Fibroblast of the conjunctiva (primary cell): ENCODE measurements at regions not wholly inside any gene's neighbourhood (a gene's known extent, or its start where the extent isn't known, plus 50 kb on each side); places are given as distances from the start of the nearest gene placed in this dataset.
"Not testable (repeated sequence)": the region's sequence is repeated elsewhere in the genome, so short reads cannot be mapped to it uniquely, and the experiment has no call there.

Experiments used
- DNase-seq: peaks from one replicate; pipeline ENCODE4 v3.0.0-alpha.2; 2010; ENCODE audit warnings: low read depth

DNA sequence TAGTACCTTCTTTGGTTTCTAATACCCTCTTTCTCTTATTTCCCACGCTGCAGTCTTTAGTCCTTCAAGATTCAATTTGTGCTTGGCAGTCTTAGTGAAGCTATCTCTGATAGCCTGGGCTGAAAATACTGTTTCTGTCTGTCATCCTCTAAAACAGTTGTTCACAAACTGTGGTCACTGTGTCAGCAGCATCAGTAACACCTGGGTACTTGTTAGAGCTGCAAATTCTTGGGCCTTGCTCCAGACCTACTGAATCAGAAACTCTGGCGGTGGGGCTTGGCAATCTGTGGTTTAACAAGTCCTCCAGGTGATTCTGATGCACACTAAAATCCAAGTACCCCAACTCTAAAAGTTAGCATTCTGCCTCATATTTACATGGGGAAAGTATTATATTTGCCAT lies 217.5 kb upstream of the SEL1L start:
- no peak for DNase-seq

DNA sequence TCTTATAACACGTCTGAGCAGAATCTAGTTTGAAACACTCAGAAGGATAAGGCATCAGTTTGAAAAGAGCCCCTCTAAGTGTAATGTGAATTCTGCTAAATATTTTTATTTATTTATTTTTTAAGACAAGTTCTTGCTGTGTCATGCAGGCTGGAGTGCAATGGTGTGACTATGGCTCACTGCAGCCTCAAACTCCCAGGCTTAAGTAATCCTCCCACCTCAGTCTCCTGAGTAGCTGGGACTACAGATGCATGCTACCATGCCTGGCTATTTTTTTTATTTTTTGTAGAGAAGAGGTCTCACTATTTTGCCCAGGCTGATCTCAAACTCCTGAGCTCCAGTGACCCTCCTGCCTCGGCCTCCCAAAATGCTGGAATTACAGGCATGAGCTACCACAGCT lies 225.9 kb upstream of the SEL1L start:
- DNase-seq: no peak

DNA sequence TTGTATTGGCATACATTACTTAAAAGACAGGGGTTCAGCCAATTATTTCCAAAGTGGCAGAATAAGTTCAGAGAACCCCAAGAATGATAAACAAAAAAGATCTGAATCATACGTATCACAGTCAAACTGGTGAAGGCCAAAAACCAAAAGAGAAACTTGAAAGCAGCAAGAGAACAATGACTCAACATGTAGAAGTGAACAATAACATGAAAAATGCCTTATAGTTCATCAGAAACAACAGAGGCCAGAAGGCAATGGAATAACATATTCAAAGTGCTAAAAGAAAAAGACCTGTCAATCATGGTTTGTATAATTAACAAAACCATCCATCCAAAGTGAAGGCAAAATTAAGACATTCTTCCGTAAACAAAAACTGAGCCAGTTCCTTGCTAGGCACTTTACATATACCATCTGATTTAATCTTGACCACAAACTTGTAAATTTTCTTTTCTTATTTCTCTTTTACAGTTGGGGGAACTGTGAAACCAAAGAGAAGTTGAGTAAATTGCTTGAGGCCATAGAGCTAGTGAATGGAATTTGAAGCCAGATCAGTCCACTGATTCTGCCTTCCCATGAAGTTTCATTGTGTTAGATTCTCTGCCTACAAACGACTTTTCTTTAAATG lies 232.1 kb upstream of the SEL1L start:
- no peak for DNase-seq

DNA sequence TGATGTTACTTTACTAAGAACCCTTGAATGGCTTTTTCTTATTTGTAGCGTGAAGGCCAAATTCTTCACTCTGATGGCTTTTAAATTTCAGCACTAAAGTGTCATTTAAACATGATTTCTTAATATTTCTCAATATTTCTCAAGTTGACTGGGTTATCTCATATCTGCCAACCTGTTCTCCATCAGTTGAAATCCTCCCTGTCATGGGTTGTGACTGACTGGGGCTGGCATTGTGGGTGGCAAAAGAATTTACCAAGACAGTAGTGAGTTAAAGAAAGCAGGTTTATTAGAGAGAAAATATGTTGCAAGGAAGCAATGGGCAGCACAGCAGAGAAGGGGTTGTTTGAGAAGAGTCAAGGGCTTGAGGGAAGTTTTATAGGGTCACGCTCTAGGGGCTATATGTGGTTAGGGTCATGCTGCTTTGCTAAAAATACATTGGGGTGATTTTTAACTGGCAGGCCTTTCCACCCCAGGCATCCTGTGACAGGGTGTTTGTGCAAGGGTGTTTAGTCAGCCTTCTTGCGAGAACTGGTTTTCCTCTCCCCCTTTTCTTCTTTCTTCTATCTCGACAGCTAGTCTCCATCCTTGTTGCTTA lies 232.8 kb upstream of the SEL1L start:
- DNase-seq: no peak

DNA sequence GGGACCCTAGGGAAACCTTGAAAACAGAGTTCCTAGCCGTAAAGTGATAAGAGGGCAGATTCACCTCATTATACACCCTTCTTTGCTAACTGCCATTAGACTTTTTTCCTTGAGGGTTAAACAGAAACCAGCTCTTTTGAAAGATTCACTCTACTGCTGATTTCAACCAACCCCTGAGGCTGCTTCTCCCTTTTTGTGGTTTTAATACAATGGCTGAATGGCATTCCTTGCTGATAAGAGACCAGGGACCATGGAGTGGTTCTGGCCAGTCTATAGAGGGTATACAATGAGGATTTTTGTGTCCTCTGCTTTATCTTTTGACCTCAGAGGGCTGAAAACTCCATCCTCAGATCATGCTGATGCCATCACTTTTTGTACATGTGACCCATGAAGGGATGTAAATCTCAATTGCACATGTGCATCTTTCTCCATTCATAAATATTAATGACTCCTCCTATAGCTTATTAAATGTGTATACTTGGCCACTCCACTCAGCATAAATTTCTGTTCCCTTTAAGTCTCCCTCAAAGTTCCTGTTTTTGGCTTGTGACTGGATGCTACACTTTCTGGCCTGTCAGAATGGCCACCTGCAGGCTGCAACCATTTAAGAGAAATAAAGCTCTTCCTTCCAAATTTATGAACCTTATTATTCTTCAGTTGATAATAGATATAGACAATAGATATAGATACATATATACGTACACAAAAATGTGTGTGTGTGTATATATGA lies 233.8 kb upstream of the SEL1L start:
- DNase-seq: no peak

DNA sequence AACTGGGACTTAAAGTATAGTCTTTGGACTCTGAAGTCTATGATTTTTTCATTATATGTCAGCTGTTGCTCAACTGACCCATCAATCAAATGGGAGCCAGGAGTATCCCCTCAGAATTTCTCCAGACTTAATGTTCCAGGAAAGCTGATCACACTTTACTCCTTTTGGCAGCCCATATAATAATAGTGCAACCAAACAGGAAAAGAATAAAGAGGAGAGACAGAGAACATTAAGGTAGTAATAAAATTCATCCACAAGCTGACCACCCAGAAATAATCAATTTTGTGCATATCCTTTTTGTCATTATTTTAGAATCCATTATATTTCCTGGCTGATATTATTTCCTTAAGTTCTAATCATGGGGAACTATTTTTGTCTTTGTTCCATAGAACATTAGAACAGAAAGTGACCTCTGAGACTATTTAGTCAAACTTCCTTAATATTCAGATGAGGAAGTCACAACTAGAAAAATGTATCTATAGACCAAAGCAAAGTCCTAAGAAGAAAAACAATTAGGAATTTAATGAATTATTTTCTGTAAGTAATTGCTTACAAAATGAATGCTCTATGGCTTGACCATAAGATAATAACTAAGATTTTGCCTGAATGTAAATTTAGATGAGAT lies 238.1 kb upstream of the SEL1L start:
- DNase-seq: no peak

DNA sequence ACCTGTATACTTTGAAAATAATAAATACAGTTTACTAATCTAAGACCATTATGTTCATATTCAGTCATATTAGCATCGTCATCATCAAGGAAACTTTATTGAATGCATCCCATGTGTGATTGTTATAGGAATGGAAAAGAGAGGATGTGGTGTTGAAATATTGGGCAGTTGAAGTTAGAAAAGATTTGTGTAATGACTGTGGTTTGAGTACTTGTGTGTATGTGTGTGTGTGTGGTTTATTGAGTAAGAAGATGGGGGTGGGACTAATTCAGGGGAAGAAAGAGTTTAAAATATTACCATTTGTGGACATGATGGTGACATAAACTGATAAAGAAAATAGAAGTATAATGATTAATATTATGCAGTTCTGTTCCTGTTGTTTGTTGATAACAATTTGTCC lies 238.7 kb upstream of the SEL1L start:
- DNase-seq: no peak

DNA sequence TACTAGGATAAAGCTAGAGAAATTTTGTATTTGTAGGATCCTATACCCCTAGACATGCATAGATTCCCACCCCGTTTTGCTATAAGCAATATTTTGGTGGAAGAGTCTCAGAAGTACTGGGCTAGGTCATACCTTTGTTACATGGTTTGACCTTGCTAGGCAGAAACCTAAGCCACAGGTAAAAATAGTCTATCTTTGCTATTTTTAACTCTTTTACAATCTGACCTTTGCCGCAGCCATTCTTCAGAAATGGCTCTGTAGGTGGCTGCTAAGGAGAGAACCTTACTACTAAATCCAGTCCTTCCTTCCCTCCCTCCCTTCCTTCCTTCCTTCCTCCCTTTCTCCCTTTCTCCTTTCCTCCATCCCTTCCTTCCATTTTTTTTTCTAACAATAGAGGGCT lies 242.9 kb upstream of the SEL1L start:
- no peak for DNase-seq

DNA sequence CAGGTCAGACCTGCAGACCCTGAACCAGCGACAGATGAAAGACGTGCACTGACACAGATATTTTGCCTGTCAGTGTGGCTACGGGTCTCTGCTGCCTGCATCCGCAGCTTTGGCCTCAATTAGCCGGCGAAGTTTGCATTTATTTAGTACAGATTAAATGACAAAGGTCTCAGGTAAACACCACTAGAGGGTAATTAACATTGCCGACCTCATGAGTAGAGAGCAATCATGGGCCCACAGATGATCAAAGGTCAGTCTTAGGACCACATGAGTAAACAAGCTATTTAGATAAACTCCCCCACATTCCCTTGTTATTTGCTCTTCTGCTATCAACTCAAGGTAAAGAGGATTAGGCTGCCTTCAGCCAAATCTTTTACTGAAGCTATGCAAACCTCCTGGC lies 248.1 kb upstream of the SEL1L start:
- not testable (repeated sequence) for DNase-seq

DNA sequence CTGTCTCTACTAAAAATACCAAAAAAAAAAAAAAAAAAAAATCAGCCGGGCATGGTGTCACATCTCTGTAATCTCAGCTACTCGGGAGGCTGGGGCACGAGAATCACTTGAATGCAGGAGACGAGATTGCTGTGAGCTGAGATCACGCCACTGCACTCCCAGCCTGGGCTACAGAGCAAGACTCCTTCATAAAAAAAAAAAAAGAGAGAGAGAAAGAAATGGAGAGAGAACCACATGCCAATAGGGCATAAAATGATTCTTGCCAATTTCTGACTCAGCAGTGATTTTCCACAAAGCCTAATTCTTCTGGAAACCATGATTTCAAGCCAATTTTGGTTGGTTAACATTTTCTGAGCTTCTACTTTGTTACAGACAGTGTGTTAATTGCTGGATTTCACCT lies 250.4 kb upstream of the SEL1L start:
- DNase-seq: no peak

DNA sequence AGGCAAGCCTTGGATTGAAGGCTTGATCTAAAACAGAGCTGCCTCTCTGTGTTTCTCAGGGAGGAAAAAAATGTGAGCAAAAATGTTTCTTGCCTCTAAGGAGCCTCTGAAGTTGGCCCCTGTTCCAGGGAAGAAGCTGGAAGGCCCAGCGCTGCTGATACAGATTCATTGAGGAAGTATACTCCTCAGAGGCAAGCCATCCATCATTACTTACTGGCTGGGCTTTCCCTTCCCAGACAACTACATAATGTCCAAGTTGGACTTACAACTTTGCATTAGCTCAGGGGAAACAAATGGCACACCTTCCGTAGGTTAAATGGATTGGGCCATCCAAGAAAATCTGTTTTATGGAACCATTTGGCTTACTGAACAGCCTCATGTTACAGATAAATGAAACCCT lies 263.7 kb upstream of the SEL1L start:
- no peak for DNase-seq

DNA sequence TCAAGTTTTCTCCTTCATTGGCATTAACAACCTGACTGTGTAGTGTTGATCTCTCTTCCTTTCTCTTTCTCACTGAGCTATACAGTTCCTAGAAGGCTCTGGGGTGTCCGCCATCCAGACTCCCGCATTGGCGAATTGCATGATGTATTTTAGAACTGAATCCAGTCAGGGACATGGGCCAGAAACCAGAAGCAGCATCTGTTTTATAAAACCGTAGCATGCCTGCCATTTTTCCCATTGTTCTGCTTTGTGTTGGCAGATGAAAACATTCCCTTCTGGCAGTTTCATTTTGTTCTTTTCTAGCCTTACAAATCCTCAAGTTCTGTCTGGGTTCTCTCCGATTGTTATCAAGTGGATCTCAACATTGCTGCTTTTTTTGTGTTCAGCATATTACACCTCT lies 268.3 kb upstream of the SEL1L start:
- no peak for DNase-seq

DNA sequence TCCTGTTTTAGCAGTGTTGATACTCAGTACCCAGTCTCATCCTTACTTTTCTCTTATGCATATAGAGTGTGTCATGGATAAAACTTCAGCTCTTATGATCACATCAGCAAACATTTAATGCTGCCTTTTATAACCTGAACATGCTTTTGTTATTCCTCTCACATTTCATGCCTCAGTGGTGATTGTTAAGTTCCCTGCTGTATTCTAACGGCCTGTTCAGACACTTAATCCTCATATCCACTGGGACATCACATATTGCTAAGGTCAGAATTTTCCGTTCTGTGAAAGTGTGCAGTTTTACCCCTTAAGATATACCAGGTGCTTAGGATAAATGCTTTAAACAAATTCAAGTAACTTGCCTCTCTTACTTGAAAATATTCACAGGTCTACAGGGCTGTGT lies 268.7 kb upstream of the SEL1L start:
- DNase-seq: no peak

DNA sequence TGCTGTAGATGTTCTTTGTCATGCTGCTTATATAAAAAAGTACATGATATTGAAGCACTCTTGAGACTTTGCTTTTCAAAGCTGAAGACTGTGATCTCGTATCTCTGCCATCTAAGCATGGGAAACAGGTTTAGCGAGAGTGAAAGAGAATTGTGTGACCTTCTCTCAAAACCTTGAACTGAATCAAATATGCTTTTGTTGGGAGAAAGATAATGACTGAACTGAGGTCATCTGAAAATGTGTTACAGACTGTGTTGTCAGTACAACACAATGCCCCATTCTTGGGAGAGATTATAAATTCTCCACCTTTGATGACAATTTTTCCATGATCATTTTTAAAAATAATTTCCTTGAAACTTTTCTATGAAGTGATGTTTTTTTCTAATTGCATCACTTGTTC lies 272.1 kb upstream of the SEL1L start:
- no peak for DNase-seq

DNA sequence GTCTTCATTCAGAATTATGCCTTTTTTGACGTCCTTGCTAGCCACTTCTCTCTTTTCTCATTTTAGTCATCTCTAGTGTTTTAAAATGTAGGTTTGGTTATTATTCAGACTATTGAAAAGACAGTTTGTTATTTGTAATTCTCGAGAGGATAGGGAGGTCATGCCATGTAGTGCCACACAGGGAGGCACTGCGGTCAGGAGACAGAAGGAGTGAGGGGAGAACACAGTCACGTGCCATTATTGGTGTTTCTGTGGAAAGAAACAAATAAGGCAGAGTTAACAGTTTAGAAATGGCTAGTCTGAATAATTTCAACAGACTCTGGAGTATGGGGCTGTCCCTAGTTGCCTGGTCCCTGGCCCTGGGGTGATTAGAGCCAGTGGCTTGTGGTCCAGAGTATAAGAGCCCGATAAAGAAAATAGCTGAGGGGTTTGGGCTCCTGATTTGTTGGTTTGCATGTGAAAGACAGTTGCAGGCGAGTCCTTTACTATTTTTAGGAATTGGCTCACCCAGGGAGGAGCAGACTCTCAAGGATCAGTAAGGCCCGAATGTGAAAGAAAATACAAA lies 278.1 kb upstream of the SEL1L start:
- DNase-seq: no peak

DNA sequence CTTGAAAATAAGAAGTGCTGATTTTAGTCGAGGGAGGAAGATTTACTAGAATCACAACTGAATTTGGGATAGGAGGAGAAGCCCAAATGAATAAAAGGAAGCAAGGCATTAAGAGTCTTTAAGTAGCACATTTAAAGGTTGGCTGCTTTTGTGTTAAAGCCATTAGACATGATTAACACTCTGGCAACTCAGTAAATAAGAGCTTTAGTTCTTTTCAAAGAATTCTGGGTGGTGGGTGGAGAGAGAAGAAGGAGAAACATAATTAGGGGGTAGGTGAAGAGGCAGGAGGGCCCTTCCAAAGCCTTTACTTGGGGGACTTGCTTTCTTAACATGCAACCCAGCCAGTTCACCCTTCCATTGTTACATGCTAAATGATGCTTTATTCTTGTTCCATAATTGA lies 284.6 kb upstream of the SEL1L start:
- no peak for DNase-seq

DNA sequence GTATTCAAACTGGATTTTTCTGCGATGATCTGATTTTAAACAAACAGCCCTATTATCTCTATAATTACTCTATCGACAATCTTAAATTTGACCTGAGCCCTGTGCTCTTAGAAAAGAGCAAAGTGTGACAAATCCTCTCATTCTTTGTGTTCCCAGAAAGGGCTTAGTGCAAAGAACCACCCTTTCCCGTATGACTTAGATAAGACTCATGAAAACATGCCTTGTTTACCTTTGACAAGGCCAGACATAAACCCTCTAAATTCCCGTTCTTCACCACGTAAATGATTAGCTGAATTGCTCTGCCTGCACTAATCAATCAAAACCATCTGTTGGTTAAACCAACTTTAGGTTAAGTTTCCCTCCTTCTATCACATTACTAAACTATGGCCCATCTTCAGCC lies 285.7 kb upstream of the SEL1L start:
- DNase-seq: no peak

DNA sequence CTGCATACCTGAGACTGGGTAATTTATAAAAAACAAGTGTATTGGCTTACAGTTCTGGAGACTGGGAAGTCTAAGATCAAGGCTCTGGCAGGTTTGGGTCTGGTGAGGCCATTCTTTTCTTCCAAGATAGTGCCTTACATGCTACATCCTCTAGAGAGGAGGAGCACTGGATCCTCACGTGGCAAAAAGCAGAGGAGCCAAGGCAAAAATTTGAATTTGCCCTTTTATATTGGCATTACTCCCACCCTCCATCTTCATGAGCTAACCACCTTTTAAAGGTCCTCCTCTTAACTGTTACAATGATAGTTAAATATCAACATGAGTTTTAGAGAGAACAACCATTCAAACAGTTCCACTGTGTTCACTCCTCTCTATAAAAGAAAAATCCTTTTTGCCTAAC lies 286.3 kb upstream of the SEL1L start:
- DNase-seq: no peak

DNA sequence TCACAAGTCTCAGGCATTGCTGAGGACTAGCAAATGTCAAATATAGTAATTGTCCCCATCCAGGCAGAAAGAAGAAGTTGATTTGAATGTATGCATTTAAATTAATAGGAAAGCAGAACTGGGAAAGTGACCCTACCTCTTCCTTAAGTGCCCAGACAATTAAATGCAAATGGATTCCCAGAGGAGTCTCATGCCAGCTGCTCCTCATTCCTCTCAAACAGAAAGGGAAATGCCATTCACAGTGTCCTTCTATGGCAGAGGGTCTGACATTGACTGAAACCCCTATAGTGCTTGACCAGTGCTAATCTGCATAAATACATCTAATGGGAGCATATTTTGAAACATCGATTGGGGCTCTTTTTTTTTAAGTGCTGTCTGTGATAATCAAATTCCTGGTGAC lies 292.4 kb upstream of the SEL1L start:
- DNase-seq: no peak

DNA sequence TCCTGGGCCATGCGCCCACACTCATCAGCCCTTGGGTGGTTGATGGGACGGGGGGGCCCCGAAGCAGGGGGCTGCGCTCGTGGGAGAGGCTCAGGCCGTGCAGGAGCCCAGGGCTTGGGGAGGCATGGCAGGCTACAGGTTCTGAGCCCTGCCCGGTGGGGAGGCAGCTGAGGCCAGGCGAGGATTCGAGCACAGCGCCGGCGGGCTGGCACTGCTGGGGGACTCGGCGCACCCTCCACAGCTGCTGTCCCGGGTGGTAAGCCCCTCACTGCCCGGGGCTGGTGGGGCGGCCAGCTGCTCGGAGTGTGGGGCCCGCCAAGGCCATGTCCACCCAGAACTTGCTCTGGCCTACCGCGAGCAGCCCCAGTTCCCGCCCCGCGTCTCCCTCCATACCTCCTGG lies 295.8 kb upstream of the SEL1L start:
- no peak for DNase-seq

DNA sequence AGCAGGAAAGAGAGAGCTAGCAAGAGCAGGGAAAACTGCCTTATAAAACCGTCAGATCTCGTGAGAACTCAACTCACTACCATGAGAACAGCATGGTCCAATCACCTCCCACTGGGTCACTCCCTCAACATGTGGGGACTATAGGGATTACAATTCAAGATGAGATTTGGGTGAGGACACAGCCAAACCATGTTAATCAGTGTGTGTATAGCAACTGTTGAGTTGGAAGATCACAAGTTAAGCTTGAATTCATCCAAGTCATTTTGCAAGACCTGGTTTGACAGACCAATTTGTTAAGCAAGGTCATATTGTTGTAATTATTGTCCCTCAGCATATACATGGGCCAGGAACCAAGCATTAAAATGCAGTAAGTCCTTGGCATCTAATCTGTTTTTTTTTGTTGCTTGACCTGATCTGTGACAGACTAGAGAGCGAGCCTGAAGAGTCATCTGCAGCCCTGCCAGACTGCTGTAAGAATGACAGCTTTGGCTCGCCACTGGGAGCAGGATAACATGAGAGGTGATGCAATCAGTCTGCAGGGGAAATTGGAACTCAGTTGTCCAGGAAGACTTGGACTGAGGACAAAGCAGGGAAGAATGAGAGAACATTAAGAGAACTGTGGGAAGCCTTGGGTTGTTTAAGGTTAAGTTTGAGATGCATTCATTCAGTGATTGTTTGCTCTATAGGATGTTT lies 297.6 kb upstream of the SEL1L start:
- DNase-seq: peak; percentile 8

DNA sequence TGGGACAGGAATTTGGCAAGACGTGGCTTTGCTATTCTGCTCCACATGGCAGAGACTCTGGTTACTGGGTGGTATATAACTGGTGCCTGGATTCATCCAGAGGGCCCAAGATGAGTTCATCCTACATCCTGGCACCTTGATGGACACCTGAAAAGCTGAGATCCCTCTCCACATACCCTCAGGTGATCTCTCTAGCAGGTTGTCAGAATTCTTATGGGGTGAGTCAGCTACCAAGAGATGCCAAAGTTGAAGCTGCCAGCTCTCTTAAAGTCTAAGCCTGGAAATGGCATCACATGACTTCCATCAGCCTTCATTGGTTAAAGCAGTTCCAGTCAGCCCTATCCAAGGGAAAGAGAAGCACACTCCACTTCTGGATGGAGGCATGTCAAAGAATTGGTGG lies 300.7 kb upstream of the SEL1L start:
- DNase-seq: no peak
